Tibial artery (tissue), 4 donors: ENCODE measurements at regions not wholly inside any gene's neighbourhood (a gene's known extent, or its start where the extent isn't known, plus 50 kb on each side); places are given as distances from the start of the nearest gene placed in this dataset.

Experiments
- DNase-seq, 2 donors: peaks; one replicate each; pipeline ENCODE4 v3.0.0-alpha.2; 2019
- H3K27ac ChIP-seq, 2 donors: fragments of 200-600 bp; sonication (generic) in 1 of 2; 1 replicate in 1 of 2; 2 replicates in 1 of 2; pipeline ENCODE4 v1.5.1; 2018 to 2019; ENCODE audit warnings: mild to moderate bottlenecking in 1 of 2
- H3K27me3 ChIP-seq, 2 donors: fragments of 200-600 bp; sonication (generic) in 1 of 2; one replicate each; pipeline versions ENCODE4 v1.5.1 to v1.6.0; 2016 to 2019
- H3K36me3 ChIP-seq, 3 donors: fragments of 200-600 bp; sonication (generic) in 2 of 3; one replicate each; pipeline ENCODE4 v1.5.1; 2016 to 2019; ENCODE audit warnings: mild to moderate bottlenecking in 2 of 3
- H3K4me1 ChIP-seq, 4 donors: fragments of 200-600 bp; sonication (generic) in 2 of 4; 1 replicate in 3 of 4; 2 replicates in 1 of 4; pipeline ENCODE4 v1.5.1; 2016 to 2019
- H3K4me3 ChIP-seq, 2 donors: fragments of 200-600 bp; sonication (generic) in 1 of 2; 1 replicate in 1 of 2; 2 replicates in 1 of 2; pipeline ENCODE4 v1.5.1; 2018 to 2019; ENCODE audit warnings: mild to moderate bottlenecking in 2 of 2
- H3K9me3 ChIP-seq, 3 donors: fragments of 200-600 bp; sonication (generic) in 1 of 3; one replicate each; pipeline ENCODE4 v1.5.1; 2016 to 2019
- intact Hi-C: fragments of 100-400 bp; cut with DNase I; formaldehyde crosslinking; loops from one replicate; pipeline ENCODE4 v1.15.0; 2023; ENCODE audit warnings: low total_unique reads
- TF ChIP-seq, protein P1 (sequence below), 2 experiments: fragments of 200-600 bp in 1 of 2; fragments of 450-650 bp in 1 of 2; IDR thresholded peaks; one replicate each; pipeline ENCODE4 v1.5.1; 2017 to 2019; ENCODE audit warnings: antibody characterized with exemption in 2 of 2, mild to moderate bottlenecking in 1 of 2, moderate library complexity in 1 of 2

- intact Hi-C loops: no loop called here
- no peak for DNase-seq
- TF ChIP-seq, protein P1, sequence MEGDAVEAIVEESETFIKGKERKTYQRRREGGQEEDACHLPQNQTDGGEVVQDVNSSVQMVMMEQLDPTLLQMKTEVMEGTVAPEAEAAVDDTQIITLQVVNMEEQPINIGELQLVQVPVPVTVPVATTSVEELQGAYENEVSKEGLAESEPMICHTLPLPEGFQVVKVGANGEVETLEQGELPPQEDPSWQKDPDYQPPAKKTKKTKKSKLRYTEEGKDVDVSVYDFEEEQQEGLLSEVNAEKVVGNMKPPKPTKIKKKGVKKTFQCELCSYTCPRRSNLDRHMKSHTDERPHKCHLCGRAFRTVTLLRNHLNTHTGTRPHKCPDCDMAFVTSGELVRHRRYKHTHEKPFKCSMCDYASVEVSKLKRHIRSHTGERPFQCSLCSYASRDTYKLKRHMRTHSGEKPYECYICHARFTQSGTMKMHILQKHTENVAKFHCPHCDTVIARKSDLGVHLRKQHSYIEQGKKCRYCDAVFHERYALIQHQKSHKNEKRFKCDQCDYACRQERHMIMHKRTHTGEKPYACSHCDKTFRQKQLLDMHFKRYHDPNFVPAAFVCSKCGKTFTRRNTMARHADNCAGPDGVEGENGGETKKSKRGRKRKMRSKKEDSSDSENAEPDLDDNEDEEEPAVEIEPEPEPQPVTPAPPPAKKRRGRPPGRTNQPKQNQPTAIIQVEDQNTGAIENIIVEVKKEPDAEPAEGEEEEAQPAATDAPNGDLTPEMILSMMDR (IDR thresholded peaks at IDR 0.05): no peak
- H3K27me3 ChIP-seq: no peaks in the 10 kb centered on the region
- no peaks in the 10 kb centered on the region for H3K4me1 ChIP-seq
- H3K27ac ChIP-seq: no peak overlapping the region
- no peaks in the 10 kb centered on the region for H3K36me3 ChIP-seq
- no peaks in the 10 kb centered on the region for H3K9me3 ChIP-seq
- H3K4me3 ChIP-seq: no peak overlapping the region
Observed at GRCh38 chr3:132084982-132085381, 50.2 kb upstream of the CPNE4 start.

GRCh38 chr3:132087356-132087755, 52.5 kb upstream of the CPNE4 start:
- H3K27me3 ChIP-seq: no peaks in the 10 kb centered on the region
- TF ChIP-seq, protein P1 (IDR thresholded peaks at IDR 0.05): no peak
- H3K4me3 ChIP-seq: no peak overlapping the region
- H3K4me1 ChIP-seq: no peaks in the 10 kb centered on the region
- intact Hi-C loops: no loop called here
- no peaks in the 10 kb centered on the region for H3K36me3 ChIP-seq
- no peak for DNase-seq
- no peaks in the 10 kb centered on the region for H3K9me3 ChIP-seq
- H3K27ac ChIP-seq: no peak overlapping the region

- no peaks in the 10 kb centered on the region for H3K36me3 ChIP-seq
- H3K4me1 ChIP-seq: no peaks in the 10 kb centered on the region
- TF ChIP-seq, protein P1 (IDR thresholded peaks at IDR 0.05): no peak
- H3K27ac ChIP-seq: no peak overlapping the region
- H3K27me3 ChIP-seq: no peaks in the 10 kb centered on the region
- H3K9me3 ChIP-seq: no peaks in the 10 kb centered on the region
- no peak for DNase-seq
- intact Hi-C loops: no loop called here
- H3K4me3 ChIP-seq: no peak overlapping the region
Observed at GRCh38 chr3:132088291-132088690, 53.5 kb upstream of the CPNE4 start.

GRCh38 chr3:132090921-132091320, 56.1 kb upstream of the CPNE4 start:
- Histone ChIP-seq H3K9me3 (no peaks in the 10 kb centered on the region), H3K36me3 (no peaks in the 10 kb centered on the region), H3K27me3 (no peaks in the 10 kb centered on the region), H3K4me1 (no peaks in the 10 kb centered on the region), H3K4me3 (no peak overlapping the region), H3K27ac (no peak overlapping the region)
- no peak for DNase-seq
- TF ChIP-seq, protein P1 (IDR thresholded peaks at IDR 0.05): no peak
- intact Hi-C loops: no loop called here

DNA sequence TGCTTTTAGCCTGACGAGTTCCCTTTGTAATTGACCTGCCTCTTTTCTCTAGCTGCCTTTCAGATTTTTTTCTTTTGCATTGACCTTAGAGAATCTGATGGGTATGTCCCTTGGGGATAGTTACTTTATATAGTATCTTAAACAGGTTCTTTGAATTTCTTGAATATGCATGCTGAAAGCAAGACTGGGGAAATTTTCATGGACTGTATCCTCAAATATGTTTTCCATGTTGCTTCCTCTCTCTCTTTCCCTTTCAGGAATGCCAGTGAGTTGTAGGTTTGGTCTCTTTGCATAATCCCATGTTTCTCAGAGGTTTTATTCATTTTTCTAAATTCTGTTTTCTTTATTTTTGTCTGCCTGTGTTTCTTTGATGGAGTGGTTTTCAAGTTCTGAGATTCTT, 81.8 kb upstream of the CPNE4 start:
- Histone ChIP-seq H3K4me3 (no peak overlapping the region), H3K9me3 (peaks cover 0 to 18% (median 10%) of the 10 kb centered on the region in 3 donors), H3K27me3 (no peaks in the 10 kb centered on the region), H3K27ac (no peak overlapping the region), H3K36me3 (no peaks in the 10 kb centered on the region), H3K4me1 (no peaks in the 10 kb centered on the region)
- intact Hi-C loops: no loop called here
- no peak for DNase-seq
- TF ChIP-seq, protein P1 (IDR thresholded peaks at IDR 0.05): no peak

DNA sequence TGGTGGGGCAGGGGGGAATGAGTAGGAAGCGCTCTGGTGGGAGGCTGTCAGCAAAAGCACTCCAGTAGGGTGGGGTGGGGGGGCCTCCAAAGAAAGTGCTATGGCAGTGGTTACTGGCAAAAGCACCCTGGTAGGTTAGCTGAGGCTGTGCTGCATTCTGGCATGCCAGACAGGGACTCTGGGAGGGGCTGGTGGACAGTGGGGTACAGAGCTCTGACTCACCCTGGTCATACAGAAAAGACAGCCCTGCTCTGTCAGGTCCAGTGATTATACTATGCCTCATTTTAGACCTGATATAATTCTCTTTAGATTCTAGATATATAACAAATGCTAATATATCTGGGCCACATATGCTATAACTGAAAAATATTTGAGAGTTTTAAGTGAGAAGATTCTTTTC, 82.8 kb upstream of the CPNE4 start:
- TF ChIP-seq, protein P1 (IDR thresholded peaks at IDR 0.05): no peak
- H3K36me3 ChIP-seq: no peaks in the 10 kb centered on the region
- intact Hi-C loops: no loop called here
- H3K9me3 ChIP-seq: peaks cover 0 to 18% (median 10%) of the 10 kb centered on the region in 3 donors
- no peaks in the 10 kb centered on the region for H3K27me3 ChIP-seq
- no peak overlapping the region for H3K27ac ChIP-seq
- H3K4me3 ChIP-seq: no peak overlapping the region
- H3K4me1 ChIP-seq: no peaks in the 10 kb centered on the region
- DNase-seq: no peak
